OCI-LY7 (cell line): ENCODE measurements at regions not wholly inside any gene's neighbourhood (a gene's known extent, or its start where the extent isn't known, plus 50 kb on each side); places are given as distances from the start of the nearest gene placed in this dataset.

Source experiments
- CTCF ChIP-seq: fragments of 200-600 bp; sonication (generic); conservative IDR thresholded peaks from 2 replicates; pipeline ENCODE4 v1.5.1; 2014; ENCODE audit warnings: mild to moderate bottlenecking, antibody characterized with exemption, low read length, moderate library complexity, mixed read lengths
- EZH2phosphoT487 ChIP-seq: fragments of 200-600 bp; sonication (generic); IDR thresholded peaks from 2 replicates; pipeline ENCODE4 v1.6.1; 2018; ENCODE audit warnings: low read depth, borderline replicate concordance, mild to moderate bottlenecking, mixed run types, antibody characterized with exemption, low read length, moderate library complexity, mixed read lengths

- TF ChIP-seq CTCF (no peak), EZH2phosphoT487 (no peak)
Observed at GRCh38 chr7:119684763-119685162, 588.2 kb upstream of the KCND2 start.
